Endothelial cell of umbilical vein (primary cell): ENCODE measurements at regions not wholly inside any gene's neighbourhood (a gene's known extent, or its start where the extent isn't known, plus 50 kb on each side); places are given as distances from the start of the nearest gene placed in this dataset.

ENCODE experiments used
- BruUV-seq: library from RNA; stranded (reverse); fragments of 400-500 nt; replicated peaks from 2 replicates; lab custom pipeline; 2021; lab: Mats Ljungman, UMichigan
- CTCF ChIA-PET: fragments of 300-600, 350-600 bp; sonication (Branson Sonifier 250); formaldehyde crosslinking; loops from one replicate; lab custom pipeline; 2021; ENCODE audit warnings: antibody characterized with exemption, inconsistent platforms; lab: Charles Lee
- POLR2A ChIA-PET: fragments of 300-600, 350-600 bp; sonication (Branson Sonifier 250); formaldehyde crosslinking; loops from one replicate; lab custom pipeline; 2021; ENCODE audit warnings: antibody characterized with exemption, inconsistent platforms; lab: Charles Lee
- DNase-seq: peaks from one replicate; pipeline ENCODE4 v3.0.0-alpha.2; 2011; ENCODE audit warnings: low read depth, low spot score
- FAIRE-seq: peaks from 2 replicates; lab custom pipeline; 2011; peaks lifted over from hg19 to GRCh38; lab: Jason Lieb, UNC
- H2AFZ ChIP-seq: 2 replicates; pipeline ENCODE4 v1.6.0; 2012; ENCODE audit warnings: low read depth, low read length, control low read depth, inconsistent platforms
- H3K27ac ChIP-seq: 2 replicates; pipeline ENCODE4 v1.5.1; 2011; ENCODE audit warnings: low read depth, mild to moderate bottlenecking, control low read depth, low read length, moderate library complexity; ENCODE audit not compliant: insufficient read depth
- H3K27me3 ChIP-seq, 2 experiments: 2 replicates each; pipeline versions ENCODE4 v1.6.0 to v1.6.1; 2011; ENCODE audit warnings: low read length in 2 of 2, mixed read lengths in 1 of 2; ENCODE audit not compliant: control insufficient read depth in 2 of 2, insufficient read depth in 2 of 2
- H3K36me3 ChIP-seq, 2 experiments: 2 replicates in 1 of 2; 3 replicates in 1 of 2; pipeline ENCODE4 v1.5.1; 2011; ENCODE audit warnings: low read length in 2 of 2, mild to moderate bottlenecking in 1 of 2, moderate library complexity in 1 of 2; ENCODE audit not compliant: control insufficient read depth in 2 of 2, insufficient read depth in 2 of 2; ENCODE audit errors: extremely low read depth in 1 of 2
- H3K4me1 ChIP-seq: 3 replicates; pipeline ENCODE4 v1.5.1; 2011; ENCODE audit warnings: mild to moderate bottlenecking, low read length; ENCODE audit not compliant: control insufficient read depth, insufficient read depth; ENCODE audit errors: extremely low read depth
- H3K4me2 ChIP-seq: 2 replicates; pipeline ENCODE4 v1.6.1; 2011; ENCODE audit warnings: low read length, control low read depth, mixed read lengths; ENCODE audit not compliant: insufficient read depth
- H3K4me3 ChIP-seq, 3 experiments: fragments of 200-600 bp in 1 of 3; sonication (generic), shearing (Covaris generic) in 1 of 3; replicated peaks in 1 of 3; 2 replicates each; pipeline ENCODE4 v1.5.1; 2011 to 2016; ENCODE audit warnings: control low read depth in 3 of 3, low read length in 3 of 3, mild to moderate bottlenecking in 2 of 3, inconsistent platforms in 1 of 3, low read depth in 1 of 3, moderate library complexity in 1 of 3; ENCODE audit not compliant: insufficient read depth in 1 of 3
- H3K79me2 ChIP-seq: 2 replicates; pipeline ENCODE4 v1.6.0; 2012; ENCODE audit warnings: low read length, inconsistent platforms; ENCODE audit not compliant: control insufficient read depth, insufficient read depth
- H3K9ac ChIP-seq: replicated peaks from 2 replicates; pipeline ENCODE3; 2011; ENCODE audit warnings: low read length, control low read depth; ENCODE audit not compliant: insufficient read depth; ENCODE audit errors: extremely low read depth
- H3K9me1 ChIP-seq: replicated peaks from 3 replicates; pipeline ENCODE4 v1.6.0; 2011; ENCODE audit warnings: mild to moderate bottlenecking, low read length; ENCODE audit not compliant: control insufficient read depth, insufficient read depth; ENCODE audit errors: extremely low read depth
- H3K9me3 ChIP-seq: replicated peaks from 2 replicates; pipeline ENCODE4 v1.5.1; 2012; ENCODE audit warnings: low read length, inconsistent platforms; ENCODE audit not compliant: control insufficient read depth, insufficient read depth
- H4K20me1 ChIP-seq: replicated peaks from 2 replicates; pipeline ENCODE3; 2011; ENCODE audit warnings: mild to moderate bottlenecking, low read length; ENCODE audit not compliant: control insufficient read depth, insufficient read depth; ENCODE audit errors: extremely low read depth
- EZH2 ChIP-seq: IDR thresholded peaks from 2 replicates; pipeline ENCODE4 v1.6.1; 2012; ENCODE audit warnings: borderline replicate concordance, low read depth, mild to moderate bottlenecking, moderate library complexity, low read length, inconsistent platforms; ENCODE audit not compliant: severe bottlenecking
- FOS ChIP-seq: IDR thresholded peaks from 2 replicates; pipeline ENCODE4 v1.6.1; 2011; ENCODE audit warnings: mild to moderate bottlenecking, low read length, moderate library complexity, borderline replicate concordance; ENCODE audit not compliant: insufficient read depth
- GATA2 ChIP-seq: IDR thresholded peaks from 2 replicates; pipeline ENCODE4 v1.7.0; 2011; ENCODE audit warnings: low read depth, mild to moderate bottlenecking, moderate library complexity, mixed read lengths, low read length; ENCODE audit not compliant: insufficient read length, insufficient read depth
- MYC ChIP-seq: IDR thresholded peaks from one replicate; pipeline ENCODE4 v1.6.1; 2011; ENCODE audit warnings: mild to moderate bottlenecking, low read depth, low read length
- POLR2A ChIP-seq: IDR thresholded peaks from 2 replicates; pipeline ENCODE4 v1.6.1; 2012; ENCODE audit warnings: low read depth, mild to moderate bottlenecking, control low read depth, low read length
- POLR2AphosphoS5 ChIP-seq: IDR thresholded peaks from 2 replicates; pipeline ENCODE4 v1.6.1; 2012; ENCODE audit warnings: low read depth, mild to moderate bottlenecking, control low read depth, low read length, moderate library complexity; ENCODE audit not compliant: insufficient read depth
- dilution Hi-C: fragments of 300-500 bp; cut with MboI; formaldehyde crosslinking; loops from one replicate; pipeline ENCODE4 v1.15.0; 2019; ENCODE audit warnings: low sequenced_read_pairs; ENCODE audit not compliant: extremely low pct_ligation_motif_present
- intact Hi-C: fragments of 100-400 bp; cut with micrococcal nuclease; formaldehyde crosslinking; loops from one replicate; pipeline ENCODE4 v1.10.0; 2022
- TF ChIP-seq, protein P1 (sequence below): IDR thresholded peaks from 2 replicates; pipeline ENCODE4 v1.6.1; 2011; ENCODE audit not compliant: insufficient read depth, insufficient read length
- TF ChIP-seq, protein P2 (sequence below), 2 donors: IDR thresholded peaks; 1 replicate in 1 of 2; 2 replicates in 1 of 2; pipeline ENCODE4 v1.5.1; 2011; ENCODE audit warnings: low read length in 2 of 2, mild to moderate bottlenecking in 2 of 2, moderate library complexity in 2 of 2, control low read depth in 1 of 2, inconsistent platforms in 1 of 2, low read depth in 1 of 2; ENCODE audit not compliant: insufficient read depth in 1 of 2; ENCODE audit errors: extremely low read depth in 1 of 2

DNA sequence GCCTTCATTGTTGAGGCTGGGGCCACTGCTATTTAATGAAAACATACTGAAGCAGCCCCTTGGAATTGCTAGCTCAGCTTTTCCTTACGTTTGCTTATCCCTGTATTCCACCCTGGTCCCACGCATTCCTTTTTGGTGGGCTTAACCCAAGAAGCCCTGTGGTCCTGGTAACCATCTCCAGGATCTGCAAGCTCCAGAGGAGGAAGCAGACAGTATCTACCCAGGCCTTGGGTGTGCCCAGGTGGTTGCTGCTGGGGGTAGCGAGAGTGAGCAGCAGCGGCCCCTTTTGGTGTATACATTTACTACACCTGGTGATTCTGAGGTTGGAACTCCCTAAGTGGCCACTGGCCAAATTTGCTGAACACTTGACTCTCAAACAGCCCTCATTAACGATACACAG lies 97.7 kb downstream of the CBLN1 start:
- Histone ChIP-seq H4K20me1 (no peaks in the 10 kb centered on the region), H3K9me1 (no peaks in the 10 kb centered on the region), H3K79me2 (no peaks in the 10 kb centered on the region), H3K4me2 (no peak overlapping the region), H3K4me1 (no peaks in the 10 kb centered on the region), H3K4me3 (no peak overlapping the region), H3K9ac (no peak overlapping the region), H3K27me3 (no peaks in the 10 kb centered on the region), H3K36me3 (no peaks in the 10 kb centered on the region), H2AFZ (no peak overlapping the region), H3K9me3 (no peaks in the 10 kb centered on the region), H3K27ac (no peak overlapping the region)
- TF ChIP-seq, protein P1, sequence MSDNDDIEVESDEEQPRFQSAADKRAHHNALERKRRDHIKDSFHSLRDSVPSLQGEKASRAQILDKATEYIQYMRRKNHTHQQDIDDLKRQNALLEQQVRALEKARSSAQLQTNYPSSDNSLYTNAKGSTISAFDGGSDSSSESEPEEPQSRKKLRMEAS = no peak
- TF ChIP-seq POLR2A = no peak
- no peak for TF ChIP-seq GATA2
- TF ChIP-seq, protein P2, sequence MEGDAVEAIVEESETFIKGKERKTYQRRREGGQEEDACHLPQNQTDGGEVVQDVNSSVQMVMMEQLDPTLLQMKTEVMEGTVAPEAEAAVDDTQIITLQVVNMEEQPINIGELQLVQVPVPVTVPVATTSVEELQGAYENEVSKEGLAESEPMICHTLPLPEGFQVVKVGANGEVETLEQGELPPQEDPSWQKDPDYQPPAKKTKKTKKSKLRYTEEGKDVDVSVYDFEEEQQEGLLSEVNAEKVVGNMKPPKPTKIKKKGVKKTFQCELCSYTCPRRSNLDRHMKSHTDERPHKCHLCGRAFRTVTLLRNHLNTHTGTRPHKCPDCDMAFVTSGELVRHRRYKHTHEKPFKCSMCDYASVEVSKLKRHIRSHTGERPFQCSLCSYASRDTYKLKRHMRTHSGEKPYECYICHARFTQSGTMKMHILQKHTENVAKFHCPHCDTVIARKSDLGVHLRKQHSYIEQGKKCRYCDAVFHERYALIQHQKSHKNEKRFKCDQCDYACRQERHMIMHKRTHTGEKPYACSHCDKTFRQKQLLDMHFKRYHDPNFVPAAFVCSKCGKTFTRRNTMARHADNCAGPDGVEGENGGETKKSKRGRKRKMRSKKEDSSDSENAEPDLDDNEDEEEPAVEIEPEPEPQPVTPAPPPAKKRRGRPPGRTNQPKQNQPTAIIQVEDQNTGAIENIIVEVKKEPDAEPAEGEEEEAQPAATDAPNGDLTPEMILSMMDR (IDR thresholded peaks at IDR 0.05; ENCODE audit: extremely low read depth in 1 of 2, insufficient read depth in 1 of 2, low read depth in 1 of 2, low read length in 2 of 2) = no peak
- no peak for TF ChIP-seq POLR2AphosphoS5
- TF ChIP-seq FOS = no peak
- no peak for TF ChIP-seq EZH2
- TF ChIP-seq MYC = no peak
- DNase-seq (no peak), FAIRE-seq (no peak)
- intact Hi-C loops (no loop called here), dilution Hi-C loops (no loop called here)
- BruUV-seq = no TSS peak
- CTCF ChIA-PET = no interaction called here
- POLR2A ChIA-PET = no interaction called here
